Liver (tissue), 8 donors: ENCODE measurements at regions not wholly inside any gene's neighbourhood (a gene's known extent, or its start where the extent isn't known, plus 50 kb on each side); places are given as distances from the start of the nearest gene placed in this dataset.

Experiments used
- DNase-seq: peaks from one replicate; pipeline ENCODE4 v3.0.0-alpha.2; 2017; ENCODE audit warnings: low spot score
- H3K27ac ChIP-seq, 2 donors: one replicate each; pipeline ENCODE4 v1.7.0; 2013; ENCODE audit warnings: inconsistent platforms in 2 of 2, low read length in 2 of 2, control low read depth in 1 of 2, low read depth in 1 of 2, mild to moderate bottlenecking in 1 of 2
- H3K27me3 ChIP-seq, 4 donors: one replicate each; pipeline versions ENCODE4 v1.6.1 to v1.7.0; 2013; ENCODE audit warnings: low read length in 3 of 4, inconsistent platforms in 1 of 4, mild to moderate bottlenecking in 1 of 4, moderate library complexity in 1 of 4; ENCODE audit not compliant: control insufficient read depth in 4 of 4, insufficient read depth in 4 of 4
- H3K36me3 ChIP-seq, 4 donors: one replicate each; pipeline versions ENCODE4 v1.6.1 to v1.7.0; 2013; ENCODE audit warnings: low read length in 3 of 4, mild to moderate bottlenecking in 3 of 4, low read depth in 1 of 4, moderate library complexity in 1 of 4; ENCODE audit not compliant: control insufficient read depth in 4 of 4, insufficient read depth in 3 of 4
- H3K4me1 ChIP-seq, 4 donors: one replicate each; pipeline versions ENCODE4 v1.6.1 to v1.7.0; 2013; ENCODE audit warnings: low read length in 3 of 4, mild to moderate bottlenecking in 3 of 4, moderate library complexity in 1 of 4; ENCODE audit not compliant: control insufficient read depth in 4 of 4, insufficient read depth in 4 of 4
- H3K4me3 ChIP-seq, 3 donors: one replicate each; pipeline versions ENCODE4 v1.6.1 to v1.7.0; 2013; ENCODE audit warnings: low read length in 3 of 3, control low read depth in 1 of 3, low read depth in 1 of 3, mild to moderate bottlenecking in 1 of 3
- H3K9ac ChIP-seq, 2 donors: one replicate each; pipeline ENCODE4 v1.7.0; 2013; ENCODE audit warnings: low read length in 2 of 2, mild to moderate bottlenecking in 2 of 2, moderate library complexity in 2 of 2, control low read depth in 1 of 2, low read depth in 1 of 2
- H3K9me3 ChIP-seq, 4 donors: one replicate each; pipeline versions ENCODE4 v1.6.1 to v1.7.0; 2013; ENCODE audit warnings: low read length in 3 of 4; ENCODE audit not compliant: control insufficient read depth in 4 of 4
- ATF3 ChIP-seq: IDR thresholded peaks from 2 replicates; pipeline ENCODE4 v1.6.1; 2016; ENCODE audit warnings: antibody characterized with exemption
- CTCF ChIP-seq: fragments of 150-350 bp; IDR thresholded peaks from 2 replicates; pipeline ENCODE4 v1.5.1; 2017; ENCODE audit warnings: improper control_type of control experiment, low read depth, low read length; ENCODE audit not compliant: missing input control
- EGR1 ChIP-seq, 2 donors: IDR thresholded peaks; 2 replicates each; pipeline ENCODE4 v1.6.1; 2016 to 2018; ENCODE audit warnings: antibody characterized with exemption in 2 of 2, low read depth in 2 of 2
- FOXA1 ChIP-seq: IDR thresholded peaks from 2 replicates; pipeline ENCODE4 v1.6.1; 2016; ENCODE audit warnings: antibody characterized with exemption
- FOXA2 ChIP-seq: IDR thresholded peaks from 2 replicates; pipeline ENCODE4 v1.6.1; 2016; ENCODE audit warnings: antibody characterized with exemption
- GABPA ChIP-seq, 2 donors: IDR thresholded peaks in 1 of 2; conservative IDR thresholded peaks in 1 of 2; 2 replicates each; pipeline ENCODE4 v1.6.1; 2016; ENCODE audit warnings: antibody characterized with exemption in 2 of 2, mild to moderate bottlenecking in 1 of 2, moderate library complexity in 1 of 2
- HNF4A ChIP-seq, 2 donors: conservative IDR thresholded peaks; 2 replicates each; pipeline ENCODE4 v1.6.1; 2016; ENCODE audit warnings: antibody characterized with exemption in 2 of 2, mild to moderate bottlenecking in 2 of 2
- HNF4G ChIP-seq: IDR thresholded peaks from 2 replicates; pipeline ENCODE4 v1.6.1; 2016; ENCODE audit warnings: antibody characterized with exemption
- JUND ChIP-seq, 2 donors: IDR thresholded peaks; 2 replicates each; pipeline ENCODE4 v1.6.1; 2016; ENCODE audit warnings: antibody characterized with exemption in 2 of 2
- MAX ChIP-seq: IDR thresholded peaks from 2 replicates; pipeline ENCODE4 v1.6.1; 2016; ENCODE audit warnings: antibody characterized with exemption
- NR2F2 ChIP-seq: IDR thresholded peaks from 2 replicates; pipeline ENCODE4 v1.6.1; 2016; ENCODE audit warnings: antibody characterized with exemption
- RAD21 ChIP-seq, 2 donors: IDR thresholded peaks; 2 replicates each; pipeline ENCODE4 v1.6.1; 2016; ENCODE audit warnings: antibody characterized with exemption in 2 of 2, mild to moderate bottlenecking in 2 of 2
- REST ChIP-seq: IDR thresholded peaks from 2 replicates; pipeline ENCODE4 v1.6.1; 2016; ENCODE audit warnings: antibody characterized with exemption, mild to moderate bottlenecking
- RXRA ChIP-seq, 2 donors: IDR thresholded peaks; 2 replicates each; pipeline ENCODE4 v1.6.1; 2017 to 2018; ENCODE audit warnings: antibody characterized with exemption in 2 of 2, mild to moderate bottlenecking in 1 of 2
- SP1 ChIP-seq: IDR thresholded peaks from 2 replicates; pipeline ENCODE4 v1.6.1; 2018; ENCODE audit warnings: antibody characterized with exemption, mild to moderate bottlenecking
- TAF1 ChIP-seq: conservative IDR thresholded peaks from 2 replicates; pipeline ENCODE4 v1.6.1; 2016; ENCODE audit warnings: antibody characterized with exemption, mild to moderate bottlenecking
- YY1 ChIP-seq: IDR thresholded peaks from 2 replicates; pipeline ENCODE4 v1.6.1; 2016; ENCODE audit warnings: antibody characterized with exemption, mild to moderate bottlenecking
- ZBTB33 ChIP-seq: IDR thresholded peaks from 2 replicates; pipeline ENCODE4 v1.6.1; 2016; ENCODE audit warnings: antibody characterized with exemption
- WGBS: extraction: QIAGEN DNeasy Blood & Tissue Kit; methylation state at CpG from one replicate; pipeline ENCODE4 v1.1.7; 2013; 5-methylcytosine and 5-hydroxymethylcytosine counted together
- donor health status: healthy.
- donor health status: healthy.
- donor health status: healthy.
- donor health status: healthy.
- donor health status: healthy.

GRCh38 chr3:43213631-43214030 is 72.7 kb upstream of the SNRK start:
- Histone ChIP-seq H3K27ac (peak overlapping the region; percentile 75 to 89), H3K36me3 (no peaks in the 10 kb centered on the region), H3K4me1 (peaks cover 10 to 49% (median 41%) of the 10 kb centered on the region in 4 donors), H3K27me3 (no peaks in the 10 kb centered on the region), H3K9me3 (no peaks in the 10 kb centered on the region), H3K9ac (no peak overlapping the region), H3K4me3 (no peak overlapping the region)
- peak; percentile 56 for TF ChIP-seq ZBTB33
- peak; percentile 57 to 88 for TF ChIP-seq RXRA (IDR thresholded peaks at IDR 0.05)
- TF ChIP-seq GABPA (IDR thresholded peaks at IDR 0.05 in 1 of 2, conservative IDR thresholded peaks at IDR 0.05 in 1 of 2): no peak
- peak; percentile 42 for TF ChIP-seq REST
- TF ChIP-seq TAF1: no peak
- peak; percentile 34 for TF ChIP-seq FOXA2
- TF ChIP-seq SP1: peak; percentile 71
- TF ChIP-seq FOXA1: no peak
- peak; percentile 88 for TF ChIP-seq ATF3
- TF ChIP-seq HNF4A (conservative IDR thresholded peaks at IDR 0.05): peak; percentile 56 to 77
- no peak for TF ChIP-seq NR2F2
- TF ChIP-seq YY1: peak; percentile 81
- peak; percentile 32 for TF ChIP-seq HNF4G
- no peak for TF ChIP-seq EGR1 (IDR thresholded peaks at IDR 0.05; ENCODE audit: low read depth in 2 of 2)
- TF ChIP-seq RAD21 (IDR thresholded peaks at IDR 0.05): peak; percentile 38 to 52
- no peak for TF ChIP-seq MAX
- peak; percentile 98 for TF ChIP-seq JUND (IDR thresholded peaks at IDR 0.05)
- no peak for TF ChIP-seq CTCF
- WGBS: 45% methylated on average over 1 of the region's 1 CpG
- DNase-seq: no peak
